ENCODE measurements at regions not wholly inside any gene's neighbourhood (a gene's known extent, or its start where the extent isn't known, plus 50 kb on each side); places are given as distances from the start of the nearest gene placed in this dataset.

- TF ChIP-seq, protein P1, sequence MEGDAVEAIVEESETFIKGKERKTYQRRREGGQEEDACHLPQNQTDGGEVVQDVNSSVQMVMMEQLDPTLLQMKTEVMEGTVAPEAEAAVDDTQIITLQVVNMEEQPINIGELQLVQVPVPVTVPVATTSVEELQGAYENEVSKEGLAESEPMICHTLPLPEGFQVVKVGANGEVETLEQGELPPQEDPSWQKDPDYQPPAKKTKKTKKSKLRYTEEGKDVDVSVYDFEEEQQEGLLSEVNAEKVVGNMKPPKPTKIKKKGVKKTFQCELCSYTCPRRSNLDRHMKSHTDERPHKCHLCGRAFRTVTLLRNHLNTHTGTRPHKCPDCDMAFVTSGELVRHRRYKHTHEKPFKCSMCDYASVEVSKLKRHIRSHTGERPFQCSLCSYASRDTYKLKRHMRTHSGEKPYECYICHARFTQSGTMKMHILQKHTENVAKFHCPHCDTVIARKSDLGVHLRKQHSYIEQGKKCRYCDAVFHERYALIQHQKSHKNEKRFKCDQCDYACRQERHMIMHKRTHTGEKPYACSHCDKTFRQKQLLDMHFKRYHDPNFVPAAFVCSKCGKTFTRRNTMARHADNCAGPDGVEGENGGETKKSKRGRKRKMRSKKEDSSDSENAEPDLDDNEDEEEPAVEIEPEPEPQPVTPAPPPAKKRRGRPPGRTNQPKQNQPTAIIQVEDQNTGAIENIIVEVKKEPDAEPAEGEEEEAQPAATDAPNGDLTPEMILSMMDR (IDR thresholded peaks at IDR 0.05) = no peak
Measured at GRCh38 chr10:21052072-21052708, 155.1 kb upstream of the NEBL start.

DNA sequence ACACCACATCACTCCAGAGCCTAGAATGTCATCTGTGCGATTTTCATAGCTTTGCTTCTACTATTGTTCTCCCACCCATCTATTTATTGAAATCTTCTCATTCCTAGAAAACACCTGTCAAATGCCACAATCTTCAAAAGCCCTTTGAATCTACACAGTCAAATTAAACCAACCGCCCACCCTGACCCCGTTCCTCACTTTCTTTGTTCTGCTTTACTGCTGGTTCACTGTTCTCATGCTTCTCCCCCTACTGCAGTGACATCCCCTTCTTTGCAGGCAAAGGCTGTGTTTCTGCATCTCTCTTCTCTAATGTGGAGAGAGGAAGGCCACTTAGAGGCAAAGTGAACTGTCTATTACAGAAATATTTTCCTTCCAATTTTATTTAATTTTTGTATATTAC, 152.4 kb upstream of the NEBL start:
- TF ChIP-seq, protein P1 (IDR thresholded peaks at IDR 0.05) = no peak

GRCh38 chr10:21048068-21048467, 151.0 kb upstream of the NEBL start:
- TF ChIP-seq, protein P1 (IDR thresholded peaks at IDR 0.05) = no peak

DNA sequence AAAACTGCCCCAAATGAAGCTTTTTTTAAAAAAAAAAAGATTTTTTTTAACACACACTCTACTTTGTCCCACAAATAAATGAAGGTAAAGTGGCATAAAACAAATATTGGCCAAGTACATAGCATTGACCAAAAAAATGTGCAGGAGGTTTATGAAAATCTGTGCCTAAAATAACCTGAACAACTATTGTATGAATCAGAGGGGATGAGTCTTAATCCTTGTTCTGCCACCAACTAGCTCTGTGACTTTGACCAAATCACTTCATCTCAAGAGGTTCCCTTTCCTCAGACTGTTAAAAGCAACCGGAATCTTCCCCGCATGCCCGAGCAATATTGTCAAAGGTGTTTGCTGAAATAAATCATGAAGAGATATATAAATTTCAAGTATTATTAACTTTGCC, 150.4 kb upstream of the NEBL start:
- TF ChIP-seq, protein P1 (IDR thresholded peaks at IDR 0.05) = no peak

- TF ChIP-seq, protein P1 (IDR thresholded peaks at IDR 0.05) = no peak
Measured at GRCh38 chr10:21047096-21047495, 150.0 kb upstream of the NEBL start.

DNA sequence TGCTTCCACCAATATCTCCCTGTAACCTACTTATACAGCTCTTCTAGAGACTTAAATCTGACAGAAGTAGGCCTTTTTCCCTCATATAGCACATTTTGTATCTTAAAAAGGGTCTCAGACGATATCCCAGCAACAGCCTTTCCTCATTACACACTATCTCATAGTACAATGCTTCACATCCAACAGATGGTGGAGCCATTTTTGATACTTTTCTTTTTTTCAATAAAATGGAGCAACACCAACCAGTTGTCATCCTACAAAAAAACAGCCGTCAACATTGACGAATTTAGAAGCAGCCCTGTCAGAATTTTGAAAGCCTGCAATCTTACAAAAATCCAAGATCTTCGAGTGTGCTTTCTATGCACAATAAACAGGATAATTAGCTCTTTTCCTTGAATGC, 145.9 kb upstream of the NEBL start:
- TF ChIP-seq, protein P1 (IDR thresholded peaks at IDR 0.05) = no peak

GRCh38 chr10:21042536-21042935, 145.4 kb upstream of the NEBL start:
- TF ChIP-seq, protein P1 (IDR thresholded peaks at IDR 0.05) = no peak

Data from LNCAP (cell line).